Myocyte (in vitro differentiated cells): ENCODE measurements at regions not wholly inside any gene's neighbourhood (a gene's known extent, or its start where the extent isn't known, plus 50 kb on each side); places are given as distances from the start of the nearest gene placed in this dataset.
"Not testable (repeated sequence)": the region's sequence is repeated elsewhere in the genome, so short reads cannot be mapped to it uniquely, and the experiment has no call there.

Experiments used
- DNase-seq: peaks from one replicate; pipeline ENCODE4 v3.0.0-alpha.2; 2012; ENCODE audit warnings: low read depth

DNA sequence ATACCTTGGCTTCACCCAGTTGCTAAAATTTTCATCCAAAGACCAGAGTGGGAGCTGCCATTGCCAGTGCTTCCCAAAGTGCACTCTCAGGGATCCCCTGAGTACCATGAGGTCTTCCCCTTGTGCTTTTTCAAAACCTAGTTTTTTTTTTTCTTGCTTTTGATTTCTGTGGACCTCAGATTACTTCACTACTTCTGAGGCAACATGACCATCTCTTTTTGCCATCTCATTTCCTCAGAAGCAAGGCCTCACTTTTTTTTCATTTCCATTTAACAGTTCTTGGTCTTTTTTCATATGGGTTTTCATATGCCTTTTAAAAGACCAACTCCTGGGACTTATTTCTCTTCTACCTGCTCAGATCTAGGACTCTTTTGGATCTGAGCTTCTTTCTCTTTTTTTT is 64.1 kb upstream of the MMS22L start:
- DNase-seq, result no peak

DNA sequence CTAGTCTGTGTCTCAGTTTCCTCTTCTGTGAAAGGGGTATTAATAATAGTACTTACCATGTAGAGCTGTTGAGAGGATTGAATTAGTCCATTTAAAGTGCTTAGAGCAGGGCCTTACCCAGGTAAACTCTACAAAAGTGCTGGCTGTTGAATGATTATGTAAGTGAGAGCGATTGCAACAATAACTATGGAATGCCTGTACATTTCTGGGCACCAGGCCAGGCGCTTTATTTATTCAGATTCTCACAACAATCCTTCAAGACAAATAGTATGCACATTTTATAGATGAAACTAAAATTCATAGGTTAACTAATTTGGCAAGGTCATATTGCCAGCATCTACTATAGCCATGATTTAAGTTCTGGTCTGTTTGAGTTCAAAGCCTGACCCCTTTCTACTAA is 78.3 kb upstream of the MMS22L start:
- no peak for DNase-seq

DNA sequence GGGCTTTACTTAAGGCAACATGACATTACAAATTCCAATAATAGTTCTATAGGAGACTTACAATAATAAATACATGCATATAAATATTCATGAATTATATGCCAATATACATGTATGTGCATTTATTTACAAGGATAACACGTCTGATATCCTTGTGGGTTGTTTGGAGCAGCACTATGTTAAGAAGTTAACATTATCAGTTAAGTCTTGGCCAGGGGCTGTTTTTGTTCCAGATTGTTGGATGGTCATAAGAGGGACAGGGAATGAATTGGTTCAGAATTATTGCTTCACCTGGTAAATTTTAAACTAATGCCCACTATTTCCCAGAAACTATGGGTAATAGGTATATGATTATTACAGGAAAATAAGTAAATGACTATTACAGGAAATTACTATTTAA is 81.3 kb upstream of the MMS22L start:
- no peak for DNase-seq

DNA sequence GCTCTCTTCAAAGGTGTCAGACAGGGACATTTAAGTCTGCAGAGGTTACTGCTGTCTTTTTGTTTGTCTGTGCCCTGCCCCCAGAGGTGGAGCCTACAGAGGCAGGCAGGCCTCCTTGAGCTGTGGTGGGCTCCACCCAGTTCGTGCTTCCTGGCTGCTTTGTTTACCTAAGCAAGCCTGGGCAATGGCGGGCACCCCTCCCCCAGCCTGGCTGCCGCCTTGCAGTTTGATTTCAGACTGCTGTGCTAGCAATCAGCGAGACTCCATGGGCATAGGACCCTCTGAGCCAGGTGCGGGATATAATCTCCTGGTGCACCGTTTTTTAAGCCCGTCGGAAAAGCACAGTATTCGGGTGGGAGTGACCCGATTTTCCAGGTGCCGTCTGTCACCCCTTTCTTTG is 99.1 kb upstream of the MMS22L start:
- not testable (repeated sequence) for DNase-seq

DNA sequence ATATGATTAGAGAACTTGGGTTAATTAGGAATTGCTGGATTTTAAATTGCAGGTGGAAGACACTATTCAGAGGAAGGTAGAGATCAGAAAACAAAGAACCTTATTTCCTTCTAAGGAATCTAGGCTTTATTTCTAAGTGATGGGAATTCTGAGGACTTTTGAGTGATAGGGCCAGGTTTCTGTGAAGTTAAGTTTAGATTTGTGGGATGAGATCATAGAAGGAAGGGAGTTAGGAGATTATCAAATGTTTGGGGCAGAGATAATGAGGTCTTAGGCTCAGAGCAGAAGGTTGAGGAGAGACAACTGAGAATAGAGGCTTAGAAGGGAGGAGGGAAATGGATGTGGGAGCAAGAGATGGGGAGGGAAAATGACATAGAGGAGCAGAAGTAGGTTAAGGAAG is 109.7 kb upstream of the MMS22L start:
- DNase-seq, result peak; percentile 31

DNA sequence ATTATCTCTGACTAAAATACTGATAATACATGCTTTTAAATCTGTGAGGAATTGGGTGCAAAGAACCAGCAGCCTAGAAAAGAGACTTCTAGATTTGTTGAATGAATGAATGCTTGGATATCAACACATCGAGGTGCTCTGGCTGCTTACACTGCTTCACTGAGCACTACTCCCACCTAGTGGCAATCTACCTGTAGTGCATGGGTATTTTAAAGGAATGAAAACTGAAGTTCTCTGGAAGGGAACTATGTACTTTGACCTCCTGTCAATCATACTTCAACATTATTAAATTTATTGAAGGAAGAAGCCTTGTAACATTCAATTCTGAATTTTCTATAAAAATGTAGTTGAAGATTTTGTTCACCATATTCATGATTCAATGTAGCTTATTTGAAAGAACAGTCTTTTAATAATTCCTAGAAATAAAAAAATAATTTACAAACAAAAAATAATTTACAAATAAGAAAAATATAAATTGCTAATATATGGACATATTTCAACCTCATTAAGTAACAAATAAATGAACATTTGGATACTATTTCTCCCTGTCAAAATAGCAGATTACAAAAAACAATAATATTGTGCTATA is 111.2 kb upstream of the MMS22L start:
- DNase-seq, result peak; percentile 73

DNA sequence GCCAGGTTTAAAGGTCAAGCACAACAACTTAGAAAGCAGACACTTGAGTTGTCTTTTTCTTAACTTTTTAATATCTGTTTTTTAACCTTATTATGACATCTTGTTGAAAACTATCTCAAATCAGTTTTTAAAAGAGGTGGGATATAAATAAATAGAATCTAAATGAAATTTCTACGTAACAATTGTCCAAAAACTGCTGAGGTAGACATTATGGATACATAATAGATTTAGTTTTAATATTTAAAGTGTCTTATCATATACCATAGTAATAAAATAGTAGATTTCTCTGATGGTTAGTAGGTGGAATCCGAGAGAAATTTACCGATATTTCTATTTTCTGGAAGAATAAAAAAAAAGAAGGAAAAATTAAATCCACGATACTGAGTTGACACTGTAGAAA is 113.9 kb upstream of the MMS22L start:
- DNase-seq, result no peak

DNA sequence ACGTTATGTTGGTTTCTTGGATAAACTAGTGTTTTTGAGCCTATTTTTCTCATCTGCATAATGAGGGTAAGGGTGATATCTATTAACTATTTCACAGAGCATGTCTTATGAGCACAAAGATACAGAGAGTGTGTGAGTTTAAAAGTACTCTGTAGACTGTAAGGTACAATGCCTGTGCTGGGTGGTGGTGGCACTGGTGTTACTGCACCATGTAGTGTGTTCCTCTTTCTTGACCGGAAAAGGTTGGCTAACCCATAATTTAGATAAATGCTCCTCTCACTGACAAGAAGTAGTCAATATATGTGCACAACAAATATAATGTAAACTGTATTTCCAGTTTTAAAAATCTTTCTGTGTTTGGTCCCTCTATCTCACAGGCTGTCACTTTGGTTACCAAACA is 116.2 kb upstream of the MMS22L start:
- DNase-seq, result no peak

DNA sequence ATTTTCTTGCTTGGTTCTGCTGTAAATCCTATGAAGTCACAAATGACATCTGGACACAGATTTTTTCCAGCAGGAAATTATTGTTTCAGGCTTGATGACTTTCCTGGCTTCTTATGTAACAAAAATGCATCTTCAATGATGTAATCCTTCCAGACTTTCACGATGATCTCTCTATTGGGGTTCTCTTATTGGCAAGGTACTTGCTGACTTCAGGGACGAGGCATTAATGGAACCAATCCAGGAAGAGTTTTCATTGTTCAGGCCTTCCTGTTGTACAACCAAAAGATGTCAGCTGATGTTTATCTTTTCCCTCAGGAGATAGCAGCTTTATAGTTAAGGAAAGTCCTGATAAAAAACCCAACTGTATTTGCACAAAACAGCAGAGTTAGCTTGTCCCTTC is 118.5 kb upstream of the MMS22L start:
- peak; percentile 4 for DNase-seq

DNA sequence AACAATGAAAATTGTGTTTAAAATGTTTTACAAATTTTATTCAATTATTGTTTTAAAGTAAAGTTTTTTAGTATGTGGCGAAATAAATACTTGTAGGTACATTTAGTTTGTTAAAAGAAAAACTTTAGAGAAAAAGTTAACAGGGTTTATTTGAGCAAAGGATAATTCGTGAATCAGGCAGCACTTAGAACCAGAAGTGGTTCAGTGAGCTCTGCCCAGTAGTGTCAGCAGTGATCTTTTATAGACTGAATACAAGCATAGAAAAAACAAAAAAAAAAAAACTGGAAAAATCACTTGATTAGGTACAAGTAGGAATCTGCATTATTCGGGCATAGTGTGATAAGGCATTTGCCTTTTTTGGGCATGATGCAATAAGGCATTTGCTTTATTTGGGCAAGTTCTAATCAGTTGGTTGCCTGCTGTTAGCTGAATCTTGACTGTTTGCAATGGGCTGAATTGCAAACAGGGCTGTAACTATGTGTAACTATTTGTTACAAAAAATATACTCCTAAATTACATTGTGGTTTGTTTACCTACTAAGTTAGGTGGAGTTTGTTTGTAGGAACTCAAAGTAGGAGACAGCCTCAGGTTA is 122.9 kb upstream of the MMS22L start:
- DNase-seq, result no peak

DNA sequence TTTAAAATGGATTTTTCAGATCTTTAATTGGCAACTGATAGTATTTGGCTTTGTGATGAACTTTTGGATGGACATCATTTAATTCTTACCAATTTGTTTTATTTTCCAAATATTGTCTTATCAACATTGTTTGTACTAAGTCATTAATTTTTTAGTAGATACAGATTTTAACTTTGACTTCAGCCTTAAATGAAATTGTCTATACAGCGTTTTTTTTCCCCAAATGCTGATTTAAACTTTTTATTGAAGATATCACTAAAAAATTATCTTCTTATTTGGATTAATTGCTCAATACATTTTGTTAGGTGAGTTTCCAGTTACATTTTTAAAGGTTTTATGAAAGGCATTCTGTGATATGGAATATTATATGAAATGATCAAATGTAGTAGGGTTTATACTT is 123.6 kb upstream of the MMS22L start:
- DNase-seq, result no peak

DNA sequence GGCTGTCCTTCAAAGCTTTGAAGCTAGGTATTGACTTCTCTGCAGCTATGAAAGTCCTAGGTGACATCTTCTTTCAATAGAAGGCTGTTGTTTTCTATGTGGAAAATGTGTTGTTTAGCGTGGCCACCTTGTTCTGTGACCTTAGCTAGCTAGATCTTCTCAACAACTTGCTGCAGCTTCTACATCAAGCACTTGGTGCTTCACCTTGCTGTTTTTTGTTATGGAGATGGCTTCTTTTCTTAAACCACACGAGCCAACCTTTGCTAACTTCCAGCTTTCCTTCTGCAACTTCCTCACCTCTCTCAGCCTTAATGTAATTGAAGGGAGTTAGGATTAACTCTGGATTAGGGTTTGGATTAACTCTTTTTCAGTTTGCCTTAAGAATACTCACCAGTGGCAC is 128.6 kb upstream of the MMS22L start:
- DNase-seq, result no peak

DNA sequence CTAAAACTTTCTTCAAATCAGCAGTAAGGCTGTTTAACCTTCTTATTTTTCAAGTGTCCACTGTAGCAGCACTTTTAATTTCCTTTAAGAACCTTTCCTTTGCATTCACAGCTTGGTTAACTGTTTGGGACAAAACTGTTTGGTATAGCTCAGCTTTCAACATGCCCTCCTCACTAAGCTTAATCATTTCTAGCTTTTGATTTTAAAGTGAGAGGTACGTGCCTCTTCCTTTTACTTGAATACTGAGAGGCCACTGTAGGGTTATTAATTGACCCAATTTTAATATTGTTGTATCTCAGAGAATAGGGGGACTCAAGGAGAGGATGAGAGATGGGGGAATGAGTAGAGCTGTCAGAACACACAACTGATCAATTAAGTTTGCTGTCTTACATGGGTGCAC is 129.5 kb upstream of the MMS22L start:
- no peak for DNase-seq

DNA sequence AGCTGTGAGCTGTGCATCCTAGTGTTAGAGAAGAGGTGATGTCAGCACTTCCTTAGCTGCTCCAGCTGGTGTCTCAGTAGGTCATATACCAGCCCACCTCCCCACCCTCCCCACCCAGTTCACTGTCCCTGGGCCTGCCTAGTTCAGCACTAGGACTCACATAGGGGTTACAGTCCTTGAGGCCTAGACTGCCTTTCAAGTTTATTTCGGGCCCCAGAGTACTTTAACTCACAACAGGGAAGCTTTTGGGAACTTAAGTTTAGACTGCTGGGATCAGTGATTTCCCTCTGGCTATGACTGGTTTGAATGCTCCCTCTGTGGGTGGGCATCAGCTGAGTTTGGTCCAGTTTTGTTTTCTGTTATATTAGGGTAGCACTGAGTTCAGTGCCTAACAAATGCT is 139.2 kb upstream of the MMS22L start:
- DNase-seq, result no peak

DNA sequence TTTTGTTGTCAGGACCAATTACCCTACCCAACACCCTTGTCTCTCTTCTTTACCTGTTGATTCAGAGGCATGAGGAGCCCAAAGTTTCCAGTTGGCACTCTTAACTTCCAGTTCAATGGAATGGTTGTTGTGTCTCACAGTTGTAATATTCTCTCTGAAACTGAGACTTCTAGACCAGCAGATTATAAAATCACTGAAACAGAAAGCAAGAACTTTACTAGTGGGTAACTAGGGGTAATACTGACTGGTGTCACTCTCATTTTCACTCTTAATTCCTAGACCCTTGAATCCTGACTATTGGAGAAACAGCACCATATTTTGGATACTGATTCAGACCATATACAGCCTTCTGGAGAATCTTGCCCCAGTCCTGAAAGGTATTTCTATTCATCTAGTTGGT is 140.2 kb upstream of the MMS22L start:
- no peak for DNase-seq

DNA sequence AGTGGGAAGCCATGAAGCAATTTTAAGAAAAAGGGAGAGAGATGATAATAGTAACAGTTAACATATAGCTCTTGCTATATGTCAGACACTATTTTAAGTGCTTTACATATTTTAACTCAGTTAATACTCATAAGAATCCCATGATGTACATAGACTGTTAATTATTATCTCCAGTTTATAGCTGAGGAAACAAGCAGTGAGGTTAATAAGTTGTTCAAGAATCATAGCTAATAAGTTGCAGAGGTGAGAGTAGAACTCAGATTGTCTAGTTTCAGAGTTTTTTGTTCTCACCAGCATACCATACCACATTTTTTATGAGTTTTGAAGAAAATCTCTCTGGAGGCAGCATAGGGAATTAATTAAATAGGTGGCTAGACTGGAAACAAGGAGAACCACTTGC is 144.6 kb upstream of the MMS22L start:
- DNase-seq, result no peak

DNA sequence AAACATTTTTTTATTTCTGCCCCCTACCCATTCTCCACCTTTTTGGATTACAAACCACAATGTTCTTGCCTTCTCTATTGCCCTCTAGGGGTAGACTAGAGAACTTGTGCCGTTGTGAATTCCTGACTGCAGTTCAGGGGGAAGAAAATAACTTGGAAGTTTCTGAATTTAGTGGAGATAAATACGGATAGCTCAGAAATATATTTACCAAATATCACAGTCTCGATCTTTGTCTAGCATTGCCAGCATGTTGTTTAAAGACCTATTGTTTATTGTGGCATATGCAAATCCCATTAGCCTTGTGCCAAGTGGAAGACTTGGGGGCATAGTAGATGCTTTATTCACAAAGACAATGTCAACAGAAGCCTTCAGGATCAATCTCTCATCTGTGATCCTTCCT is 154.1 kb upstream of the MMS22L start:
- DNase-seq, result peak; percentile 31

DNA sequence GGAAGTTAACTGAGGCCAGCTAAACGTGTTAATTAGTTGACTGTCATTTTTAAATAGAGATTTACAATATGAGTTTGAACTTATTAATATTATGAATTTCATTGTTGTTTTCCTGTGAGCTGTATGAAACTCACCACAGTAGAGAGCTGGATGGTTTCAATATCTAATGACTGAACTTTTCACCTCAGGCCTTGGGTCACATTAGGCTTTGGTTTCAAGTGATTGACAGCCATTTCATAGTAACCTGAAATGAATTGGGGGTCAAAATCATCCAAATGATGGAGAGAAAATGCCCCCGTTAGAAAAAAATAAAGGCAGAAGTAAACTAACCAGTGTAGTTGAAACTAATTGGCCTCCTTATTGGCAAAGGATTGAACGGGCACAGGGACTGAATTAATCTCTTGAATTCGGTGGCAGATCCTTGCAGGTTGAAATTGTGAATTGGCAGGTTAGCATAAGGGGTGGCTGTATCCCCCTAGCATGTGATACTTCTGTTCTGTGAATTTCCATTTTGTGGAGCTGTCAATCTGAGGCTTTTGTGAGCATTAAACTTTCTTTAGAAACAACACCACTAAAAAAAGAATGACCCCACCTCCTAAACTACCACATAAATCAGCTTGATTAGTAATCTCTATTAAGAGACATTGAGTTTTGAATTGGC is 155.1 kb upstream of the MMS22L start:
- no peak for DNase-seq

DNA sequence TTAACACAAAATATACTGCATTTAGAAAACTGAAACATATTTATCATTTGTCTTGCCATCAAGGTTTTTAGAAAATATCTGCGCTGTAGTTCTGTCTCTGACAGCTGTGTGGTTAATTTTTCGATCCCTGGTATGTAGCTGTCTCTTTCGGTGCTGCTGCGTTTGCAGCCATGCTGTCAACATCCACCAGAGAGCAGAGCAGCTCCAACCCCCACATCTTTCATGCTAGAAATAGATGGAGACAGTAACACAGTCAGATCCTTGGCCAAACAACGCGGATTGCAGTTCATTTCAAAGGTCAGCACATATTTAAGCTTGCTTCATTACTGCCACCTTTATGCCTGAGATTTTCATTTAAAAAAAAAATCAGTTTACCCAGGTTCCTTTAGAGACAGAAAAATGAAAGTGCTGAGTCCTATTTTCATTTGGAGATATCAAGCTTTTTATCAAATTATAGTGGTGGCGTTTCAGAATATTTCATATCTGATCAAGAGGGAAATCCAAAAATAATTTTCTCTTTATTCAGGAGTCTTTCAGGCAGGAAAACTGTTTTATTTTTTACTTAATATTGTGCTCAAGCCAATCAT is 157.7 kb upstream of the MMS22L start:
- peak; percentile 39 for DNase-seq

DNA sequence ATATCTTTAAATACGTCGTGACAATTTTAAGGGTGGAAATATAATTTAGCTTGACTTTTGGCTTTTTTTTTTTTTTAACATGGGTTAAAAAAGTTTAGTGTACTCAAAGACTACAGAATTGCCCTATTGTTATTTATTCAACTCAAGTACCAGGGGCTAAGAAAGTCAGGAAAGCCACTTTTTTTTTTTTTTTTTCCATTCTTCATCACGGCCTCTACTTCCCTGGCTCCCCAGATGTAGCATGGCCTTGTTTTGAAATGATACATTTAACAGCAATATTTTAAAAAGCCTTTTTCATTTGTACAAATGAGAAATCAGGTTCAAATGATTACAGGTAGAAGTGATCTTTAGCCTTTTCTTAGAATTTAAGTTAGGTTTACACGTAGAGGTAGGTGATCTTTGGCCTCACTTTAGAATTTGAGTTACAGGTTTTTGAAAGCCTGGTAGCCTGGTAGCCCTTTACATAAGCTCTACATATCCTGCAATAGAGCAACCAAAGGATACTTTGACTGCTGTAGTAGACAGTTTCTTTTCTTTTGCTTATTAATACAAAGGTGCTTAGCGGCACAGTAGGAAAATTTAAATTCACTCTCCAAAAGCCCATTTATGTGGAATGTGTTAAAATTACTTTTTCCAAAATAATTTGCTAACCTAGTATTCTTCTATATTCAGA is 160.5 kb upstream of the MMS22L start:
- no peak for DNase-seq

DNA sequence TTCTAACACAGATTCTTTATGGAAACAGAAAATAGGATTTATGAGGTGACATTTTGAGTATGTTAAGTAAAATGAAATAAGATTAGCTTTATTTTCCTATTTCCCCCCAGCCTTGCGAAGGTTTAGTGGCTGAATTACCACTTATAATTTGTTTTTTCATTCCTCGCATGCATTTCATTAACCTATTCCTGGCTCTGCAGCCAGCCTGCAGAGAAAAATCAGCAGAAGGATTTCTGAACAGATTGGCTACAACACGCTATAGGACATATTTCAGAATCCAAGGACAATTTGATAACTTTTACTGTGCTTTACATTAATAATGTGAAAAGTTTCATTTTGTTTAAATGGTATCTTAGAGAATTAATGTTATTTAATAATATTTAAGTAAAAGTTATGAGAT is 162.4 kb upstream of the MMS22L start:
- DNase-seq, result no peak

DNA sequence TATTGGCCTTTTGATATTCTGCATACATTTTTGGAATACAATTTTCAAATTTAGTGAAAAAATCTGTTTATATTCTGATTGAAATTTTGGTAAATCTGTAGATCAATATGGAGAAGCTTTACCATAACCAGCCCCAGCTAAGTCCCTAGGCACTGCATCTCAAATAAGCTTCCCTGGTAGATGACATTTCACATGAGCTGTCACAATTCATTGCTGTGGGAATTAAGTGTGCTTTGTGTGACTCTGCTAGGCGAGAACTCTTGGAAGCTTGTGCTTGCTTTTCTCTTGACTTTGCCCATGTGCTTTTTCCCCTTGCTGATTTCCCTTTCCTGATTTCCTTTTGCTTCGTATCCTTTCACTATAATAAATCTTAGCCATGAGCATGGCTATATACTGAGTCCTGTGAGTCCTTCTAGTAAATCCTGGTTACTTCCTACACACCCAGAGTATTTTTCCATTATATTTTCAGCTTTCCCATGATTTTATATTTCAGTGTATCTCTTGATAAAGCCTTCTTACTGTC is 166.5 kb upstream of the MMS22L start:
- no peak for DNase-seq
